ENCODE measurements at regions not wholly inside any gene's neighbourhood (a gene's known extent, or its start where the extent isn't known, plus 50 kb on each side); places are given as distances from the start of the nearest gene placed in this dataset.

GRCh38 chr16:85379041-85380001 lies 233.8 kb upstream of the GSE1 start:
- no peak for TF ChIP-seq EP300 (IDR thresholded peaks at IDR 0.05)
- no peak for TF ChIP-seq CTCF (IDR thresholded peaks at IDR 0.05)
